IgD-negative memory B cell (primary cell): ENCODE measurements at regions not wholly inside any gene's neighbourhood (a gene's known extent, or its start where the extent isn't known, plus 50 kb on each side); places are given as distances from the start of the nearest gene placed in this dataset.

Experiments used
- H3K27ac Mint-ChIP-seq, 3 donors: one replicate each; pipeline ENCODE4 v1.8.0; 2020 to 2022; ENCODE audit warnings: mild to moderate bottlenecking in 3 of 3, mixed read lengths in 3 of 3, moderate library complexity in 1 of 3
- H3K27me3 Mint-ChIP-seq: one replicate; pipeline ENCODE4 v1.8.0; 2021; ENCODE audit warnings: mixed read lengths
- H3K36me3 Mint-ChIP-seq: one replicate; pipeline ENCODE4 v1.8.0; 2020; ENCODE audit warnings: mild to moderate bottlenecking, mixed read lengths
- H3K4me1 Mint-ChIP-seq, 3 donors: one replicate each; pipeline ENCODE4 v1.8.0; 2020 to 2022; ENCODE audit warnings: mixed read lengths in 3 of 3, mild to moderate bottlenecking in 1 of 3
- H3K4me3 Mint-ChIP-seq, 4 donors: one replicate each; pipeline ENCODE4 v1.8.0; 2020 to 2022; ENCODE audit warnings: mild to moderate bottlenecking in 4 of 4, mixed read lengths in 4 of 4, moderate library complexity in 3 of 4
- H3K9me3 Mint-ChIP-seq, 3 donors: one replicate each; pipeline ENCODE4 v1.8.0; 2020 to 2021; ENCODE audit warnings: mixed read lengths in 3 of 3, mild to moderate bottlenecking in 1 of 3

DNA sequence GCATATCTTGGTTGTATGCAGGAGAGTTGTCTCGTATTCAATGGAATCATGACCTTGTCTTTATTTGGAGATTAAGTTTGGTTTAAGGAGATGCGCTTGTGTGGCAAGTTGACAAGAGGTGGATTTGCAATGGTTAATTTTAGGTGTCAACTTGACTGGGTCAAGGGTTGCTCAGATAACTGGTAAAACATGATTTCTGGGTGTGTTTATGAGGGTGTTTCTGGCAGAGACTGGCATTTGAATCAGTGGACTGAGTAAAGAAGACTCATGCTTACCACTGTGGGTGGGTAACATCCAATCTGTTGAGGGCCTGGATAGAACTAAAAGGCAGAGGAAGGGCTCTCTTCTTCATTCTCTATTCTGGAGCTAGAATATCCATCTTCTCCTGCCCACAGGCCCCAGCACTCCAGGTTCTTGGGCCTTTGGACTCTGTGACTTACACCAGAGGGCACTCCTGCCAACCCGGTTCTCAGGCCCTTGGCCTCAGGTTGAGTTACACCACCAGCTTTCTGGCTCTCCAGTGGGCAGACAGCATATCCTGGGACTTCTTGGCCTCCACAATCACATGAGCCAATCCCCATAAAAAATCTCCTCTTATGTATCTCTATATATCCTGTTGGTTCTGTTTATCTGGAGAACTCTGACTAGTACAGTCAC lies 141.5 kb upstream of the ARID2 start:
- H3K27me3 Mint-ChIP-seq, result peaks cover 5% of the 10 kb centered on the region
- no peak overlapping the region for H3K27ac Mint-ChIP-seq
- H3K4me1 Mint-ChIP-seq, result no peaks in the 10 kb centered on the region
- H3K4me3 Mint-ChIP-seq, result no peak overlapping the region
- H3K9me3 Mint-ChIP-seq, result no peaks in the 10 kb centered on the region
- no peaks in the 10 kb centered on the region for H3K36me3 Mint-ChIP-seq

- Mint-ChIP-seq H3K4me1 (no peaks in the 10 kb centered on the region), H3K9me3 (peaks cover 0 to 3% (median 0%) of the 10 kb centered on the region in 3 donors), H3K4me3 (no peak overlapping the region), H3K36me3 (no peaks in the 10 kb centered on the region), H3K27me3 (peaks cover 3% of the 10 kb centered on the region), H3K27ac (no peak overlapping the region)
Observed at GRCh38 chr12:45590646-45591045, 138.9 kb upstream of the ARID2 start.

- no peak overlapping the region for H3K4me3 Mint-ChIP-seq
Observed at GRCh38 chr12:45591635-45592034, 137.9 kb upstream of the ARID2 start.

DNA sequence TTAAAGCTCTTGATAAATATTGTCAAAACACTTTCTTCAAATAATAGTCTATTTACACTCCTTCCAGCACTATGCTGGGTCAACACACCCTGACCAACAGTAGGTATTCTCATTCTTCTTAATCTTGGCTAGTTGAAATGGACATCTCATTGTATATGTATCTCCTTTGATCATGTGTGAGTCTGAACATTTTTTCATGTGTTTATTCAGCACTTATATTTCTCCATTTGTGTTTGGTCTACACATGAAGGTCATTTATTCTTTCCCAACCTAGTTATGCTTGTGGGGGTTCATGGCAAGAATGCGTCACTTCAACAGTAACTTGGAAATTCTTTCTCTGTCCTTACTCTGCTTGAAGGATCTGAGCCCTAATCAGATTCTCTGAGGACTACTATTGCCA lies 133.1 kb upstream of the ARID2 start:
- peaks cover 0 to 3% (median 0%) of the 10 kb centered on the region in 3 donors for H3K9me3 Mint-ChIP-seq
- H3K27me3 Mint-ChIP-seq, result peaks cover 4% of the 10 kb centered on the region
- H3K36me3 Mint-ChIP-seq, result no peaks in the 10 kb centered on the region
- no peak overlapping the region for H3K27ac Mint-ChIP-seq
- no peak overlapping the region for H3K4me3 Mint-ChIP-seq
- no peaks in the 10 kb centered on the region for H3K4me1 Mint-ChIP-seq

More at GRCh38 chr12:45591635-45592034, 137.9 kb upstream of the ARID2 start:
- Mint-ChIP-seq H3K4me1 (no peaks in the 10 kb centered on the region), H3K27me3 (peaks cover 3% of the 10 kb centered on the region), H3K27ac (no peak overlapping the region), H3K36me3 (no peaks in the 10 kb centered on the region), H3K9me3 (peaks cover 0 to 3% (median 0%) of the 10 kb centered on the region in 3 donors)

DNA sequence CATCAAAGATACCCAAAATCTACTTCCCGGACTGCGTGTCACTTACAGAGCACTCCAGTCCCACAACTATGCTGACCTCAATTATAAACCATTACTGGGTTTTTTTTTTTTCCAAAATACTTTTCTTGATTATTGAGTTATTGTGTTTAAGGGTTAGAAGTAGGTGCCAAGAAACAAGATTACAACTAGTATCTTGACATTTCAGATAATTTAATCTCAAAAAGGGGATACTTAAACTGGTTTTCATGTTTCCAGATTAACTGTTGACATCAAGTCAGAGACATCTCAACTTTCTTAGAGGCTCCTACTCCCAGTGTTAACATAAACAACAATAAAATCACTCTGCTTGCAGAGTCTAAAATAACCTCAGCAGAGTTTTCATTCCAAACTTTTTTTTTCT lies 131.2 kb upstream of the ARID2 start:
- peaks cover 0 to 3% (median 0%) of the 10 kb centered on the region in 3 donors for H3K9me3 Mint-ChIP-seq
- no peak overlapping the region for H3K4me3 Mint-ChIP-seq
- no peaks in the 10 kb centered on the region for H3K4me1 Mint-ChIP-seq
- H3K27ac Mint-ChIP-seq, result no peak overlapping the region
- no peaks in the 10 kb centered on the region for H3K36me3 Mint-ChIP-seq
- peaks cover 4% of the 10 kb centered on the region for H3K27me3 Mint-ChIP-seq

DNA sequence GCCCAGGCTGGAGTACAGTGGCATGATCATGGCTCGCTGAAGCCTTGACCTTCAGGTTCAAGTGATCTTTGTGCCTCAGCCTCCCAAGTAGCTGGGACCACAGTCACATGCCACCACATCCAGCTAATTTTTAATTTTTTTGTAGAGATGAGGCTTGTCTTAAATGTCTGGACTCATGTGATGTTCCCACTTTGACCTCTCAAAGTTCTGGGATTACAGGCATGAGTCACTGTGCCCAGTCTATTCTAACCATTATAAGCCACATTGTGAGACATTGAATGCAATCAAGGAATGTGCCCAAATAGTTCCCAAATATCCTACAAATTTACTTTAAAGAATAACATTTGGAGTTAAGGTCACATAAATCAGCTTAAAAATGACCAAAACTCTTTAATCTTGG lies 130.7 kb upstream of the ARID2 start:
- Mint-ChIP-seq H3K27ac (no peak overlapping the region), H3K4me1 (no peaks in the 10 kb centered on the region), H3K36me3 (no peaks in the 10 kb centered on the region), H3K9me3 (peaks cover 0 to 3% (median 0%) of the 10 kb centered on the region in 3 donors), H3K27me3 (peaks cover 4% of the 10 kb centered on the region), H3K4me3 (no peak overlapping the region)

- Mint-ChIP-seq H3K4me3 (no peak overlapping the region), H3K27ac (no peak overlapping the region), H3K36me3 (no peaks in the 10 kb centered on the region), H3K4me1 (no peaks in the 10 kb centered on the region), H3K27me3 (peaks cover 4% of the 10 kb centered on the region), H3K9me3 (peaks cover 0 to 3% (median 0%) of the 10 kb centered on the region in 3 donors)
Observed at GRCh38 chr12:45599196-45599595, 130.3 kb upstream of the ARID2 start.

DNA sequence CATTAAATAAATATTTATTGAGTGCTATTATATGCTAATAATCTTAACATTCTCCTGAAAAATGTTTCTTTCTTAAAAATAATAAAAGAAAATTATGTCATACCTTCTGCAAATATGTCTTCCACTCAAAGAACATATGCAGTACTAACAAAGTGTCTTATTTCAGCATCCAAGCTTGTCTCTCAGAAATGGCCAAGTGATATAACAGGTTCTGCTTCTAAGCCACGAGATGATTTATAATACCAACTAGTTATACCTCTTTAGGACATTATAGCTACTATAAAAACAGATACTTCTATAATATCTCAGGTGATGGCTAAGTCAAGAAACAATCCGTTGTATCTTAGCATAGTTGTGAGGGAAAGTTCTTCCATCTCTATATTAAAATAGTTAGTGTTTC lies 128.1 kb upstream of the ARID2 start:
- Mint-ChIP-seq H3K4me1 (no peaks in the 10 kb centered on the region), H3K9me3 (peaks cover 3 to 10% (median 5%) of the 10 kb centered on the region in 3 donors), H3K36me3 (peaks cover 10% of the 10 kb centered on the region)

GRCh38 chr12:45601888-45602287 lies 127.6 kb upstream of the ARID2 start:
- Mint-ChIP-seq H3K4me3 (no peak overlapping the region), H3K4me1 (no peaks in the 10 kb centered on the region), H3K9me3 (peaks cover 3 to 10% (median 5%) of the 10 kb centered on the region in 3 donors), H3K36me3 (peaks cover 10% of the 10 kb centered on the region), H3K27ac (no peak overlapping the region), H3K27me3 (peaks cover 7% of the 10 kb centered on the region)

More for the DNA sequence above, 128.1 kb upstream of the ARID2 start:
- Mint-ChIP-seq H3K27me3 (peaks cover 7% of the 10 kb centered on the region), H3K27ac (no peak overlapping the region), H3K4me3 (no peak overlapping the region)

GRCh38 chr12:45605624-45606023 lies 123.9 kb upstream of the ARID2 start:
- H3K4me3 Mint-ChIP-seq, result no peak overlapping the region
- peaks cover 8% of the 10 kb centered on the region for H3K27me3 Mint-ChIP-seq
- H3K9me3 Mint-ChIP-seq, result peaks cover 3 to 10% (median 5%) of the 10 kb centered on the region in 3 donors
- H3K4me1 Mint-ChIP-seq, result peaks cover 3 to 5% (median 5%) of the 10 kb centered on the region in 3 donors
- no peak overlapping the region for H3K27ac Mint-ChIP-seq
- peaks cover 10% of the 10 kb centered on the region for H3K36me3 Mint-ChIP-seq

DNA sequence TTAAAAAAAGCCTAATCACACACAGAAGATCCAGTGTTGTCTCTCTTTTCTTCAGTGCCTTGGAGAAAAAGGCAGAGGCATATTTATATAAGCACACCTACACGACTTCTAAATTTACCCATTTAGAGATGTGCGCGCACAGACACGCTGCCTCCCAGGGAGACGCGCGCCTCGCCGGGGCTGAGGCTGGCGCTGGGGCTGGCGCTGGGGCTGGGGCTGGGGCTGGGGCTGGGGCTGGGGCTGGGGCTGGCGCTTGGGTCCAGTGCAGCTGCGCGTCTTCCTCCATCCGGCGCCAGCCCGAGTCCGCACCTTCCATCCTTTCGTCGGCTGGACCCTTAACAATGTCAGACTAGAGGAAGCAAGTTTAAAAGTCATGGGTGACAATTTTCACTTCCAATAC lies 118.4 kb upstream of the ARID2 start:
- no peaks in the 10 kb centered on the region for H3K9me3 Mint-ChIP-seq
- peaks cover 5% of the 10 kb centered on the region for H3K27me3 Mint-ChIP-seq
- no peaks in the 10 kb centered on the region for H3K36me3 Mint-ChIP-seq
- peaks cover 8 to 18% (median 15%) of the 10 kb centered on the region in 3 donors for H3K4me1 Mint-ChIP-seq
- peak overlapping the region in 3 of 4 donors; percentile 67 to 78 (median 74) for H3K4me3 Mint-ChIP-seq
- no peak overlapping the region for H3K27ac Mint-ChIP-seq

DNA sequence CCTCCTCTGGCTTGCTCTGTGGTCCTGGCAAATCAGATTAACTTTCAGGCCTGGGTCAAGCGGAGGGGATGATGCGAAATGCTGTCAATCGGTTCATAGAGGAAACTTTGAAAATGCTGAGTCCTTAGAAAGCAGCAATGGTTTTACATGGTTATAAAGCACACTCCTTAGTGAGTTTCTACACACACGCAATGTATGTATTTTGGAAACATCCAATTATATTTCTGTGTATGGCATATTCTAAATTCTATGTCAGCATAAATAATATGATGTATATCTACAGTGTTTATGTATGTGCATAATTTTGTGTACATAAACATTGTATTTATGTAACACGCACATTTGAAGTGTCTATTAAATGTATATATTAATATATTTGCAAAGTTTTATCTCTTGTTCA lies 118.0 kb upstream of the ARID2 start:
- Mint-ChIP-seq H3K27ac (no peak overlapping the region), H3K27me3 (peaks cover 5% of the 10 kb centered on the region), H3K9me3 (no peaks in the 10 kb centered on the region), H3K4me3 (peak overlapping the region in 3 of 4 donors; percentile 24 to 78 (median 74)), H3K4me1 (peaks cover 8 to 18% (median 15%) of the 10 kb centered on the region in 3 donors), H3K36me3 (no peaks in the 10 kb centered on the region)

DNA sequence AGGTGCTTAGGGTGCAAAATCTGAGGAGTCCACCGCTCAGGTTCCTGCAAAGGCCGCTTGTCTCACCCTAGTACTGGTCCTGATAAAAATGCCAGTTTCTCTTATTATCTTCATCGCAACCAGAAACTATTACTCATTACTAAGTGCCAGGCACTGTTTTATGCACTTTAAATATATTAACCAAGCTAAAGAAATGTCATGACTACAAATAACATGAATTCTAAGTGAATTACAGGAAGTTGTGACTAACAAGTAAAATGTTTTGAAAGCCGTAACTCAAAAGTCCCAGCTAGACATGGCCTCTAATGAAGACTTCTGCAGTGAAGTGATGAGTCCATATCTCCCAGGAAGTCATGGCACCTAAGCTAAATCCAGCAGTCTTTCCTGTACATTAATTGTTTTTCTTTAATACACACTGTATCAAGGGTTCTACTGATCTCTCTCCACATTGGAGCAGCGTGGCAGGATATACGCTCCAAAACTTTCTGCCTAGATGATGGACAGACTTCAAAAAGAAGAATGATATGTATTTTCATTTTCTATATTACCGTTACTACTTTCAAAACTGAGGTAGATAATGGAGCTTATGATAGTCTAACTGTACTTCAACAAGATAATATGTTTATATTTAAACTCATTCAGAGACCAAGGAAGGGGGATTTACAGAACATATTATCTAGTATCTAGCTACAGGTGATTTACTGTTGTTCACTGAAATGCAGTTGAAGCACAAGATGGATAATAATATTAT lies 117.3 kb upstream of the ARID2 start:
- peaks cover 8 to 18% (median 15%) of the 10 kb centered on the region in 3 donors for H3K4me1 Mint-ChIP-seq
- no peaks in the 10 kb centered on the region for H3K36me3 Mint-ChIP-seq
- H3K9me3 Mint-ChIP-seq, result peaks cover 0 to 2% (median 0%) of the 10 kb centered on the region in 3 donors
- peaks cover 5% of the 10 kb centered on the region for H3K27me3 Mint-ChIP-seq
- no peak overlapping the region for H3K27ac Mint-ChIP-seq
- peak overlapping the region in 2 of 4 donors; percentile 34 to 56 for H3K4me3 Mint-ChIP-seq

- H3K27ac Mint-ChIP-seq, result no peak overlapping the region
- no peaks in the 10 kb centered on the region for H3K36me3 Mint-ChIP-seq
- H3K27me3 Mint-ChIP-seq, result peaks cover 5% of the 10 kb centered on the region
- peaks cover 6 to 18% (median 15%) of the 10 kb centered on the region in 3 donors for H3K4me1 Mint-ChIP-seq
- no peak overlapping the region for H3K4me3 Mint-ChIP-seq
- peaks cover 0 to 5% (median 0%) of the 10 kb centered on the region in 3 donors for H3K9me3 Mint-ChIP-seq
Observed at GRCh38 chr12:45613296-45613695, 116.2 kb upstream of the ARID2 start.

DNA sequence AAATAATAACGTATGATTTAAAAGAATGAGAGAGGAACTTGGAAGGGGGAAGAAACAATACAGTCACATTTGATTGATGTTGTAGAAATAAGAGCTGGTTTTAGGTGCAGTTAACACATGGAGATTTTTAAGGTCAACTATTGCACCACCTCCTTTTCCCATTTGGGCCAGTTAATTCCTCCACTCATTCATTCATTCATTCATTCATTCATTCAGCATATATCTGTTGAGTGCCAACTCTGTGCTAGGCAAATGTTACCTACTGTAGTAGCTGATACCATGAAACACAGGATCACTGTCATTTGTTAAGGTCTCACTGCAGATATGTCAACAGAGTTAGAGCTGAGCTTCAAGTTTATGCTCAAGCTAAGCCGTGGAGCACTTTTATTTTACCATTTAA lies 115.7 kb upstream of the ARID2 start:
- Mint-ChIP-seq H3K4me1 (peaks cover 6 to 20% (median 15%) of the 10 kb centered on the region in 3 donors), H3K36me3 (no peaks in the 10 kb centered on the region), H3K27me3 (peaks cover 5% of the 10 kb centered on the region), H3K9me3 (peaks cover 0 to 5% (median 0%) of the 10 kb centered on the region in 3 donors), H3K4me3 (no peak overlapping the region), H3K27ac (no peak overlapping the region)
